ENCODE measurements at regions not wholly inside any gene's neighbourhood (a gene's known extent, or its start where the extent isn't known, plus 50 kb on each side); places are given as distances from the start of the nearest gene placed in this dataset.

- no peak for DNase-seq (ENCODE audit: low read depth, low spot score)
These were observed 1443.5 kb upstream of the IGFBP7 start for GRCh38 chr4:58553679-58554078.

- DNase-seq (ENCODE audit: low read depth, low spot score) = no peak
These were observed 1442.8 kb upstream of the IGFBP7 start for GRCh38 chr4:58553031-58553430.

GRCh38 chr4:58551676-58552075 lies 1441.5 kb upstream of the IGFBP7 start:
- peak; percentile 8 for DNase-seq (ENCODE audit: low read depth, low spot score)

GRCh38 chr4:58543465-58543864 lies 1433.3 kb upstream of the IGFBP7 start:
- DNase-seq (ENCODE audit: low read depth, low spot score) = no peak

- DNase-seq (ENCODE audit: low read depth, low spot score) = no peak
These were observed 1431.7 kb upstream of the IGFBP7 start for GRCh38 chr4:58541926-58542325.

- no peak for DNase-seq (ENCODE audit: low read depth, low spot score)
These were observed 1412.7 kb upstream of the IGFBP7 start for GRCh38 chr4:58522765-58523382.

GRCh38 chr4:58515226-58515625 lies 1405.0 kb upstream of the IGFBP7 start:
- DNase-seq (ENCODE audit: low read depth, low spot score) = no peak

GRCh38 chr4:58514299-58514698 lies 1404.1 kb upstream of the IGFBP7 start:
- no peak for DNase-seq (ENCODE audit: low read depth, low spot score)

- DNase-seq (ENCODE audit: low read depth, low spot score) = no peak
These were observed 1400.5 kb upstream of the IGFBP7 start for GRCh38 chr4:58510652-58511051.

- peak; percentile 36 for DNase-seq (ENCODE audit: low read depth, low spot score)
These were observed 1396.9 kb upstream of the IGFBP7 start for GRCh38 chr4:58507079-58507478.

- DNase-seq (ENCODE audit: low read depth, low spot score) = no peak
These were observed 1392.7 kb upstream of the IGFBP7 start for GRCh38 chr4:58502839-58503238.

GRCh38 chr4:58499182-58499581 lies 1389.0 kb upstream of the IGFBP7 start:
- DNase-seq (ENCODE audit: low read depth, low spot score) = no peak

- DNase-seq (ENCODE audit: low read depth, low spot score) = no peak
These were observed 1381.4 kb upstream of the IGFBP7 start for GRCh38 chr4:58491620-58492019.

- no peak for DNase-seq (ENCODE audit: low read depth, low spot score)
These were observed 1367.8 kb upstream of the IGFBP7 start for GRCh38 chr4:58477950-58478349.

- DNase-seq (ENCODE audit: low read depth, low spot score) = no peak
These were observed 1367.3 kb upstream of the IGFBP7 start for GRCh38 chr4:58477513-58477912.

GRCh38 chr4:58475097-58475496 lies 1364.9 kb upstream of the IGFBP7 start:
- no peak for DNase-seq (ENCODE audit: low read depth, low spot score)

- no peak for DNase-seq (ENCODE audit: low read depth, low spot score)
These were observed 1354.8 kb upstream of the IGFBP7 start for GRCh38 chr4:58465031-58465430.

GRCh38 chr4:58456727-58457384 lies 1346.7 kb upstream of the IGFBP7 start:
- DNase-seq (ENCODE audit: low read depth, low spot score) = no peak

GRCh38 chr4:58453956-58454355 lies 1343.8 kb upstream of the IGFBP7 start:
- DNase-seq (ENCODE audit: low read depth, low spot score) = no peak

- no peak for DNase-seq (ENCODE audit: low read depth, low spot score)
These were observed 1341.5 kb upstream of the IGFBP7 start for GRCh38 chr4:58451707-58452106.

GRCh38 chr4:58435871-58436270 lies 1325.7 kb upstream of the IGFBP7 start:
- DNase-seq (ENCODE audit: low read depth, low spot score) = no peak

- DNase-seq (ENCODE audit: low read depth, low spot score) = no peak
These were observed 1303.7 kb upstream of the IGFBP7 start for GRCh38 chr4:58413849-58414248.

- no peak for DNase-seq (ENCODE audit: low read depth, low spot score)
These were observed 1301.7 kb upstream of the IGFBP7 start for GRCh38 chr4:58411904-58412303.

GRCh38 chr4:58406762-58407161 lies 1296.6 kb upstream of the IGFBP7 start:
- DNase-seq (ENCODE audit: low read depth, low spot score) = no peak
